Caco-2 (cell line): ENCODE measurements at regions not wholly inside any gene's neighbourhood (a gene's known extent, or its start where the extent isn't known, plus 50 kb on each side); places are given as distances from the start of the nearest gene placed in this dataset.

Experiments
- BruUV-seq: library from RNA; stranded (reverse); fragments of 400-500 nt; replicated peaks from 2 replicates; lab custom pipeline; 2021; lab: Mats Ljungman, UMichigan
- CTCF ChIA-PET: fragments of 300-600 bp; sonication (Branson Sonifier 250); formaldehyde crosslinking; loops from one replicate; lab custom pipeline; 2022; ENCODE audit warnings: antibody characterized with exemption; lab: Charles Lee
- POLR2A ChIA-PET: fragments of 300-600 bp; sonication (Branson Sonifier 250); formaldehyde crosslinking; loops from one replicate; lab custom pipeline; 2022; ENCODE audit warnings: antibody characterized with exemption; lab: Charles Lee
- DNase-seq, 2 experiments: peaks; one replicate each; pipeline versions ENCODE4 v3.0.0 to v3.0.0-alpha.2; 2020 to 2022
- H3K27me3 ChIP-seq: replicated peaks from 2 replicates; pipeline ENCODE4 v1.6.0; 2011; ENCODE audit warnings: low read length; ENCODE audit not compliant: control insufficient read depth, insufficient read depth
- H3K36me3 ChIP-seq: 2 replicates; pipeline ENCODE4 v1.5.1; 2011; ENCODE audit warnings: low read length; ENCODE audit not compliant: control insufficient read depth, insufficient read depth
- H3K4me1 ChIP-seq: fragments of 250-450 bp; sonication (Bioruptor Pico); 2 replicates; pipeline ENCODE4 v1.5.1; 2020; ENCODE audit warnings: mild to moderate bottlenecking
- H3K4me3 ChIP-seq: 2 replicates; pipeline ENCODE4 v1.5.1; 2011; ENCODE audit warnings: low read depth, mild to moderate bottlenecking, control low read depth, low read length
- H3K9me3 ChIP-seq: fragments of 250-450 bp; sonication (Bioruptor Pico); 2 replicates; pipeline ENCODE4 v1.5.1; 2020; ENCODE audit warnings: mild to moderate bottlenecking, moderate library complexity
- H3K27ac Mint-ChIP-seq: one replicate; pipeline ENCODE4 v1.8.0; 2022; ENCODE audit warnings: mixed read lengths; ENCODE audit not compliant: unreplicated experiment
- H3K27me3 Mint-ChIP-seq: one replicate; pipeline ENCODE4 v1.8.0; 2022; ENCODE audit warnings: mixed read lengths; ENCODE audit not compliant: insufficient read depth, unreplicated experiment
- H3K36me3 Mint-ChIP-seq: one replicate; pipeline ENCODE4 v1.8.0; 2022; ENCODE audit warnings: mild to moderate bottlenecking, mixed read lengths; ENCODE audit not compliant: insufficient read depth, unreplicated experiment
- H3K4me1 Mint-ChIP-seq: one replicate; pipeline ENCODE4 v1.8.0; 2022; ENCODE audit warnings: low read depth, mixed read lengths; ENCODE audit not compliant: unreplicated experiment
- H3K4me3 Mint-ChIP-seq: one replicate; pipeline ENCODE4 v1.8.0; 2022; ENCODE audit warnings: mild to moderate bottlenecking, moderate library complexity, mixed read lengths; ENCODE audit not compliant: unreplicated experiment
- H3K9me3 Mint-ChIP-seq: one replicate; pipeline ENCODE4 v1.8.0; 2022; ENCODE audit warnings: mixed read lengths; ENCODE audit not compliant: unreplicated experiment
- CTCF ChIP-seq, 2 experiments: fragments of 200-600 bp in 1 of 2; IDR thresholded peaks; 1 replicate in 1 of 2; 2 replicates in 1 of 2; pipeline versions ENCODE4 v1.5.1 to v1.8.0; 2011 to 2022; ENCODE audit warnings: antibody characterized with exemption in 1 of 2, control low read depth in 1 of 2, inconsistent platforms in 1 of 2, low read depth in 1 of 2, low read length in 1 of 2, mild to moderate bottlenecking in 1 of 2, moderate library complexity in 1 of 2; ENCODE audit not compliant: insufficient read depth in 1 of 2, severe bottlenecking in 1 of 2, unreplicated experiment in 1 of 2
- intact Hi-C: fragments of 100-400 bp; cut with micrococcal nuclease; formaldehyde crosslinking; loops from one replicate; pipeline ENCODE4 v1.10.0; 2022; ENCODE audit not compliant: unreplicated experiment

- intact Hi-C loops: no loop called here
- H3K9me3 ChIP-seq: no peaks in the 10 kb centered on the region
- Mint-ChIP-seq H3K9me3 (no peaks in the 10 kb centered on the region), H3K27me3 (no peaks in the 10 kb centered on the region), H3K27ac (peak overlapping the region; percentile 3), H3K4me3 (no peak overlapping the region), H3K4me1 (peaks cover 26% of the 10 kb centered on the region), H3K36me3 (no peaks in the 10 kb centered on the region)
- H3K36me3 ChIP-seq: no peaks in the 10 kb centered on the region
- POLR2A ChIA-PET: no interaction called here
- DNase-seq: no peak
- no peaks in the 10 kb centered on the region for H3K27me3 ChIP-seq
- H3K4me1 ChIP-seq: peaks cover 31% of the 10 kb centered on the region
- no TSS peak for BruUV-seq
- CTCF ChIA-PET: no interaction called here
- no peak overlapping the region for H3K4me3 ChIP-seq
- no peak for TF ChIP-seq CTCF (IDR thresholded peaks at IDR 0.05; ENCODE audit: insufficient read depth in 1 of 2, low read depth in 1 of 2, low read length in 1 of 2, severe bottlenecking in 1 of 2, unreplicated experiment in 1 of 2)
These were observed 50.9 kb upstream of the HSPB3 start for GRCh38 chr5:54404568-54404967.

GRCh38 chr5:54403885-54404416 lies 51.5 kb upstream of the HSPB3 start:
- intact Hi-C loops: loop anchor here (2.0 kb wide), 1 partner anchor 19 kb away; no protein-coding TSS in a partner anchor
- H3K27me3 Mint-ChIP-seq: no peaks in the 10 kb centered on the region
- Histone ChIP-seq H3K4me3 (no peak overlapping the region), H3K36me3 (no peaks in the 10 kb centered on the region), H3K4me1 (peaks cover 31% of the 10 kb centered on the region), H3K9me3 (no peaks in the 10 kb centered on the region), H3K27me3 (no peaks in the 10 kb centered on the region)
- no peaks in the 10 kb centered on the region for H3K36me3 Mint-ChIP-seq
- no peak for DNase-seq
- no peaks in the 10 kb centered on the region for H3K9me3 Mint-ChIP-seq
- no TSS peak for BruUV-seq
- CTCF ChIA-PET: no interaction called here
- POLR2A ChIA-PET: no interaction called here
- TF ChIP-seq CTCF (IDR thresholded peaks at IDR 0.05; ENCODE audit: insufficient read depth in 1 of 2, low read depth in 1 of 2, low read length in 1 of 2, severe bottlenecking in 1 of 2, unreplicated experiment in 1 of 2): no peak
- peak overlapping the region; percentile 60 for H3K27ac Mint-ChIP-seq
- H3K4me1 Mint-ChIP-seq: peaks cover 26% of the 10 kb centered on the region
- no peak overlapping the region for H3K4me3 Mint-ChIP-seq

- intact Hi-C loops: loop anchor here (2.0 kb wide), 1 partner anchor 18 kb away; no protein-coding TSS in a partner anchor
- POLR2A ChIA-PET: interaction anchor here (0.6 kb wide), 1 partner anchor 95 kb away, joined by 4 read pairs; no protein-coding TSS in a partner anchor
- Histone ChIP-seq H3K4me1 (peaks cover 31% of the 10 kb centered on the region), H3K4me3 (no peak overlapping the region), H3K36me3 (no peaks in the 10 kb centered on the region), H3K27me3 (no peaks in the 10 kb centered on the region), H3K9me3 (no peaks in the 10 kb centered on the region)
- no TSS peak for BruUV-seq
- Mint-ChIP-seq H3K36me3 (no peaks in the 10 kb centered on the region), H3K27me3 (no peaks in the 10 kb centered on the region), H3K4me1 (peaks cover 26% of the 10 kb centered on the region), H3K4me3 (no peak overlapping the region), H3K27ac (peak overlapping the region; percentile 60), H3K9me3 (no peaks in the 10 kb centered on the region)
- DNase-seq: no peak
- CTCF ChIA-PET: interaction anchor here (0.6 kb wide), 1 partner anchor 30 kb away, joined by 3 read pairs; no protein-coding TSS in a partner anchor
- no peak for TF ChIP-seq CTCF (IDR thresholded peaks at IDR 0.05; ENCODE audit: insufficient read depth in 1 of 2, low read depth in 1 of 2, low read length in 1 of 2, severe bottlenecking in 1 of 2, unreplicated experiment in 1 of 2)
These were observed 52.4 kb upstream of the HSPB3 start for GRCh38 chr5:54403121-54403520.
